ENCODE measurements at regions not wholly inside any gene's neighbourhood (a gene's known extent, or its start where the extent isn't known, plus 50 kb on each side); places are given as distances from the start of the nearest gene placed in this dataset.

GRCh38 chr10:129383651-129384050 lies 83.4 kb upstream of the MGMT start:
- ChIA-PET POLR2A (ENCODE audit: unreplicated experiment) (no interaction called here), CTCF (no interaction called here)
- Histone ChIP-seq H3K27ac (ENCODE audit: low read length) (no peak overlapping the region), H3K36me3 (ENCODE audit: low read depth, low read length) (no peaks in the 10 kb centered on the region), H3K79me2 (ENCODE audit: low read length) (no peaks in the 10 kb centered on the region), H3K9me2 (replicated peaks; ENCODE audit: low read length) (no peaks in the 10 kb centered on the region), H3K9me3 (ENCODE audit: low read length) (no peaks in the 10 kb centered on the region), H3K4me3 (ENCODE audit: low read length) (no peak overlapping the region), H4K20me1 (ENCODE audit: low read length) (no peaks in the 10 kb centered on the region), H3K27me3 (ENCODE audit: low read length) (no peaks in the 10 kb centered on the region), H3K9ac (ENCODE audit: low read length) (no peak overlapping the region), H2AFZ (ENCODE audit: low read length) (no peak overlapping the region), H3K4me2 (ENCODE audit: low read length) (no peak overlapping the region), H3F3A (ENCODE audit: low read length, unreplicated experiment) (no peaks in the 10 kb centered on the region), H3K4me1 (ENCODE audit: insufficient read depth, low read length) (no peaks in the 10 kb centered on the region)
- BruUV-seq (replicated peaks): no TSS peak
- no peak for DNase-seq
- TF ChIP-seq EZH2phosphoT487 (IDR thresholded peaks at IDR 0.05; ENCODE audit: borderline replicate concordance, low read length): no peak
- TF ChIP-seq CTCF (conservative IDR thresholded peaks at IDR 0.05; ENCODE audit: low read depth, low read length): no peak
- ATAC-seq: no peak
- intact Hi-C loops (cut with micrococcal nuclease): no loop called here

- H3K36me3 ChIP-seq (ENCODE audit: low read depth, low read length): no peaks in the 10 kb centered on the region
- H3K4me3 ChIP-seq (ENCODE audit: low read length): no peak overlapping the region
- H3K4me2 ChIP-seq (ENCODE audit: low read length): no peak overlapping the region
- H3K27me3 ChIP-seq (ENCODE audit: low read length): no peaks in the 10 kb centered on the region
- ChIA-PET CTCF (no interaction called here), POLR2A (ENCODE audit: unreplicated experiment) (no interaction called here)
- H3F3A ChIP-seq (ENCODE audit: low read length, unreplicated experiment): no peaks in the 10 kb centered on the region
- no peaks in the 10 kb centered on the region for H3K4me1 ChIP-seq (ENCODE audit: insufficient read depth, low read length)
- DNase-seq (no peak), ATAC-seq (no peak)
- intact Hi-C loops (cut with micrococcal nuclease): no loop called here
- H3K27ac ChIP-seq (ENCODE audit: low read length): no peak overlapping the region
- H4K20me1 ChIP-seq (ENCODE audit: low read length): no peaks in the 10 kb centered on the region
- TF ChIP-seq EZH2 (IDR thresholded peaks at IDR 0.05; ENCODE audit: low read length, unreplicated experiment) (no peak), CTCF (conservative IDR thresholded peaks at IDR 0.05; ENCODE audit: low read depth, low read length) (no peak), EZH2phosphoT487 (IDR thresholded peaks at IDR 0.05; ENCODE audit: borderline replicate concordance, low read length) (no peak)
- BruUV-seq (replicated peaks): no TSS peak
- no peak overlapping the region for H2AFZ ChIP-seq (ENCODE audit: low read length)
- H3K9me2 ChIP-seq (replicated peaks; ENCODE audit: low read length): no peaks in the 10 kb centered on the region
- H3K79me2 ChIP-seq (ENCODE audit: low read length): no peaks in the 10 kb centered on the region
- no peak overlapping the region for H3K9ac ChIP-seq (ENCODE audit: low read length)
- H3K9me3 ChIP-seq (ENCODE audit: low read length): no peaks in the 10 kb centered on the region
Measured at GRCh38 chr10:129385600-129385999, 81.4 kb upstream of the MGMT start.

GRCh38 chr10:129386415-129387257 lies 80.4 kb upstream of the MGMT start:
- TF ChIP-seq EZH2 (IDR thresholded peaks at IDR 0.05; ENCODE audit: low read length, unreplicated experiment) (no peak), EZH2phosphoT487 (IDR thresholded peaks at IDR 0.05; ENCODE audit: borderline replicate concordance, low read length) (no peak), CTCF (conservative IDR thresholded peaks at IDR 0.05; ENCODE audit: low read depth, low read length) (no peak)
- POLR2A ChIA-PET (ENCODE audit: unreplicated experiment): no interaction called here
- no TSS peak for BruUV-seq (replicated peaks)

More at GRCh38 chr10:129386415-129387257, 80.4 kb upstream of the MGMT start:
- no peak overlapping the region for H2AFZ ChIP-seq (ENCODE audit: low read length)
- intact Hi-C loops (cut with micrococcal nuclease): no loop called here
- no peaks in the 10 kb centered on the region for H4K20me1 ChIP-seq (ENCODE audit: low read length)
- CTCF ChIA-PET: no interaction called here
- no peak for DNase-seq
- H3K27me3 ChIP-seq (ENCODE audit: low read length): no peaks in the 10 kb centered on the region
- H3K4me1 ChIP-seq (ENCODE audit: insufficient read depth, low read length): no peaks in the 10 kb centered on the region
- H3K36me3 ChIP-seq (ENCODE audit: low read depth, low read length): no peaks in the 10 kb centered on the region
- no peak overlapping the region for H3K9ac ChIP-seq (ENCODE audit: low read length)
- no peaks in the 10 kb centered on the region for H3K9me3 ChIP-seq (ENCODE audit: low read length)
- no peak overlapping the region for H3K4me3 ChIP-seq (ENCODE audit: low read length)
- no peaks in the 10 kb centered on the region for H3K79me2 ChIP-seq (ENCODE audit: low read length)
- no peaks in the 10 kb centered on the region for H3F3A ChIP-seq (ENCODE audit: low read length, unreplicated experiment)
- no peak for ATAC-seq
- H3K4me2 ChIP-seq (ENCODE audit: low read length): no peak overlapping the region
- no peak overlapping the region for H3K27ac ChIP-seq (ENCODE audit: low read length)
- no peaks in the 10 kb centered on the region for H3K9me2 ChIP-seq (replicated peaks; ENCODE audit: low read length)

Data from PC-3 (cell line).